ENCODE measurements at regions not wholly inside any gene's neighbourhood (a gene's known extent, or its start where the extent isn't known, plus 50 kb on each side); places are given as distances from the start of the nearest gene placed in this dataset.
"Not testable (repeated sequence)": the region's sequence is repeated elsewhere in the genome, so short reads cannot be mapped to it uniquely, and the experiment has no call there.

GRCh38 chr13:37510441-37510840 lies 88.1 kb downstream of the POSTN start:
- DNase-seq: no peak

- DNase-seq: no peak
These were observed 93.0 kb downstream of the POSTN start for GRCh38 chr13:37505531-37505930.

GRCh38 chr13:37504251-37504650 lies 94.3 kb downstream of the POSTN start:
- DNase-seq: no peak

- DNase-seq: no peak
These were observed 95.3 kb downstream of the POSTN start for GRCh38 chr13:37503287-37503686.

- DNase-seq: not testable (repeated sequence)
These were observed 96.1 kb downstream of the POSTN start for GRCh38 chr13:37502303-37502993.

- DNase-seq: no peak
These were observed 97.4 kb downstream of the POSTN start for GRCh38 chr13:37501187-37501586.

- no peak for DNase-seq
These were observed 103.5 kb downstream of the POSTN start for GRCh38 chr13:37495046-37495445.

GRCh38 chr13:37493775-37494174 lies 104.8 kb downstream of the POSTN start:
- DNase-seq: no peak

- no peak for DNase-seq
These were observed 105.6 kb downstream of the POSTN start for GRCh38 chr13:37492741-37493514.

- no peak for DNase-seq
These were observed 106.5 kb downstream of the POSTN start for GRCh38 chr13:37492075-37492474.

- DNase-seq: no peak
These were observed 106.9 kb downstream of the POSTN start for GRCh38 chr13:37491661-37492060.

GRCh38 chr13:37490176-37490779 lies 108.3 kb downstream of the POSTN start:
- DNase-seq: no peak

GRCh38 chr13:37488726-37489125 lies 109.8 kb downstream of the POSTN start:
- no peak for DNase-seq

- no peak for DNase-seq
These were observed 112.3 kb downstream of the POSTN start for GRCh38 chr13:37486171-37486681.

- DNase-seq: no peak
These were observed 112.8 kb downstream of the POSTN start for GRCh38 chr13:37485756-37486155.

- DNase-seq: no peak
These were observed 114.5 kb downstream of the POSTN start for GRCh38 chr13:37484056-37484455.

- no peak for DNase-seq
These were observed 116.2 kb downstream of the POSTN start for GRCh38 chr13:37482331-37482730.

- DNase-seq: no peak
These were observed 116.7 kb downstream of the POSTN start for GRCh38 chr13:37481885-37482227.

- DNase-seq: no peak
These were observed 117.3 kb downstream of the POSTN start for GRCh38 chr13:37481011-37481884.

- DNase-seq: no peak
These were observed 118.7 kb downstream of the POSTN start for GRCh38 chr13:37479916-37480315.

GRCh38 chr13:37476874-37477273 lies 121.7 kb downstream of the POSTN start:
- no peak for DNase-seq

GRCh38 chr13:37475966-37476365 lies 122.6 kb downstream of the POSTN start:
- DNase-seq: no peak

GRCh38 chr13:37475151-37475550 lies 123.4 kb downstream of the POSTN start:
- no peak for DNase-seq
